Bronchial epithelial cell (primary cell): ENCODE measurements at regions not wholly inside any gene's neighbourhood (a gene's known extent, or its start where the extent isn't known, plus 50 kb on each side); places are given as distances from the start of the nearest gene placed in this dataset.

Experiments
- DNase-seq: peaks from one replicate; pipeline ENCODE4 v3.0.0-alpha.2; 2010; ENCODE audit warnings: low read depth
- FAIRE-seq: peaks from 2 replicates; lab custom pipeline; 2011; peaks lifted over from hg19 to GRCh38; lab: Jason Lieb, UNC
- H3K27me3 ChIP-seq: 2 replicates; pipeline ENCODE4 v1.5.1; 2011; ENCODE audit warnings: low read length; ENCODE audit not compliant: control insufficient read depth, insufficient read depth
- H3K36me3 ChIP-seq: 2 replicates; pipeline ENCODE4 v1.5.1; 2011; ENCODE audit warnings: low read length; ENCODE audit not compliant: control insufficient read depth, insufficient read depth
- H3K4me3 ChIP-seq: 2 replicates; pipeline ENCODE4 v1.5.1; 2011; ENCODE audit warnings: mild to moderate bottlenecking, low read depth, low read length, control low read depth
- CTCF ChIP-seq: IDR thresholded peaks from 2 replicates; pipeline ENCODE4 v1.5.1; 2011; ENCODE audit warnings: mild to moderate bottlenecking, moderate library complexity, low read length, control low read depth, inconsistent platforms; ENCODE audit not compliant: insufficient read depth, severe bottlenecking

- H3K27me3 ChIP-seq = no peaks in the 10 kb centered on the region
- no peak for DNase-seq
- FAIRE-seq = no peak
- TF ChIP-seq CTCF = no peak
- no peak overlapping the region for H3K4me3 ChIP-seq
- H3K36me3 ChIP-seq = no peaks in the 10 kb centered on the region
Observed at GRCh38 chr12:115528466-115528865, 749.0 kb downstream of the MED13L start.

DNA sequence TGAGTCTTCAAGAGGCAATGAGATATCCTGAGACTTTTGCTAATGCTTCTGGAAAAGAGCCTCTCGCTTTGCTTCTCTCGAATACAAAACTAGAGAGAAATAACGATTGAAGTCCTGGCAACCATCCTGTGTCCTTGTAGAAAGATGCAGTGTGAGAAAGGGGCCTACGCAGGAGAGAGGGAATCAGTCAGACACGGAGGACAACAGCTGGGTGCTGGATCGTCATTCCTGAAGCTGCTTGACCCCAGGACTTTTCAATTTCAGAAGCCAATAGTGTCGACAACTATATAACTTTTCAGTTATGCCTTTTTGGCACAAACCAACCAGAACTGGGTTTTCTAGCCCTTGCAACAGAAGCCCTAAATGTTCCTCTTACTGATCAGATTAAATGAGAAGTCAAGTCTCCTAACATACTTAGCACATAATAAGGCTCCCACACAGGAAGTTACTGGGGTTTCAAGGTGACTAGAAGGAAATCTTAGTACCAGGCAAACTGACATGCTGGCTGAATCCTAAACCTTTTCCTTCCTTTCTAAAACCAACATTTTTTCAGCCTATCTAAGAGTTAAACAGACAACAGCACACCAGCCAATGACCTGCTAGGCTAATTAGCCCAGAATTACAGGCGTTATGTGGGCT lies 755.6 kb downstream of the MED13L start:
- no peak for TF ChIP-seq CTCF
- H3K4me3 ChIP-seq = no peak overlapping the region
- FAIRE-seq (no peak), DNase-seq (no peak)
- no peaks in the 10 kb centered on the region for H3K36me3 ChIP-seq
- H3K27me3 ChIP-seq = no peaks in the 10 kb centered on the region

- H3K36me3 ChIP-seq = no peaks in the 10 kb centered on the region
- no peaks in the 10 kb centered on the region for H3K27me3 ChIP-seq
- no peak for TF ChIP-seq CTCF
- no peak for FAIRE-seq
- DNase-seq = no peak
- H3K4me3 ChIP-seq = no peak overlapping the region
Observed at GRCh38 chr12:115519887-115520286, 757.6 kb downstream of the MED13L start.

GRCh38 chr12:115519359-115519758 lies 758.1 kb downstream of the MED13L start:
- no peaks in the 10 kb centered on the region for H3K27me3 ChIP-seq
- no peak for TF ChIP-seq CTCF
- no peaks in the 10 kb centered on the region for H3K36me3 ChIP-seq
- DNase-seq = no peak
- no peak for FAIRE-seq
- H3K4me3 ChIP-seq = no peak overlapping the region

- DNase-seq (no peak), FAIRE-seq (no peak)
- Histone ChIP-seq H3K27me3 (no peaks in the 10 kb centered on the region), H3K4me3 (no peak overlapping the region), H3K36me3 (no peaks in the 10 kb centered on the region)
- TF ChIP-seq CTCF = no peak
Observed at GRCh38 chr12:115517913-115518312, 759.6 kb downstream of the MED13L start.
